Endothelial cell of hepatic sinusoid (primary cell): ENCODE measurements at regions not wholly inside any gene's neighbourhood (a gene's known extent, or its start where the extent isn't known, plus 50 kb on each side); places are given as distances from the start of the nearest gene placed in this dataset.
"Not testable (repeated sequence)": the region's sequence is repeated elsewhere in the genome, so short reads cannot be mapped to it uniquely, and the experiment has no call there.

Experiments
- in situ Hi-C: cut with HindIII; loops from 2 replicates; pipeline ENCODE4 v1.10.0; 2017; ENCODE audit warnings: low sequenced_read_pairs

GRCh38 chr6:69494595-69494994, 302.2 kb downstream of the LMBRD1 start:
- in situ Hi-C loops: no loop called here

GRCh38 chr6:69489970-69490369, 306.8 kb downstream of the LMBRD1 start:
- in situ Hi-C loops: no loop called here

- in situ Hi-C loops: no loop called here
These were observed 309.1 kb downstream of the LMBRD1 start for GRCh38 chr6:69487688-69488087.

GRCh38 chr6:69466979-69467570, 329.7 kb downstream of the LMBRD1 start:
- in situ Hi-C loops: no loop called here

GRCh38 chr6:69465866-69466265, 330.9 kb downstream of the LMBRD1 start:
- in situ Hi-C loops: no loop called here

GRCh38 chr6:69456086-69456485, 340.7 kb downstream of the LMBRD1 start:
- in situ Hi-C loops: no loop called here

GRCh38 chr6:69454619-69455018, 342.2 kb downstream of the LMBRD1 start:
- in situ Hi-C loops: not testable (repeated sequence)

- in situ Hi-C loops: not testable (repeated sequence)
These were observed 346.3 kb downstream of the LMBRD1 start for GRCh38 chr6:69450493-69450892.

GRCh38 chr6:69449887-69450286, 346.9 kb downstream of the LMBRD1 start:
- in situ Hi-C loops: no loop called here
